ENCODE measurements at regions not wholly inside any gene's neighbourhood (a gene's known extent, or its start where the extent isn't known, plus 50 kb on each side); places are given as distances from the start of the nearest gene placed in this dataset.

DNA sequence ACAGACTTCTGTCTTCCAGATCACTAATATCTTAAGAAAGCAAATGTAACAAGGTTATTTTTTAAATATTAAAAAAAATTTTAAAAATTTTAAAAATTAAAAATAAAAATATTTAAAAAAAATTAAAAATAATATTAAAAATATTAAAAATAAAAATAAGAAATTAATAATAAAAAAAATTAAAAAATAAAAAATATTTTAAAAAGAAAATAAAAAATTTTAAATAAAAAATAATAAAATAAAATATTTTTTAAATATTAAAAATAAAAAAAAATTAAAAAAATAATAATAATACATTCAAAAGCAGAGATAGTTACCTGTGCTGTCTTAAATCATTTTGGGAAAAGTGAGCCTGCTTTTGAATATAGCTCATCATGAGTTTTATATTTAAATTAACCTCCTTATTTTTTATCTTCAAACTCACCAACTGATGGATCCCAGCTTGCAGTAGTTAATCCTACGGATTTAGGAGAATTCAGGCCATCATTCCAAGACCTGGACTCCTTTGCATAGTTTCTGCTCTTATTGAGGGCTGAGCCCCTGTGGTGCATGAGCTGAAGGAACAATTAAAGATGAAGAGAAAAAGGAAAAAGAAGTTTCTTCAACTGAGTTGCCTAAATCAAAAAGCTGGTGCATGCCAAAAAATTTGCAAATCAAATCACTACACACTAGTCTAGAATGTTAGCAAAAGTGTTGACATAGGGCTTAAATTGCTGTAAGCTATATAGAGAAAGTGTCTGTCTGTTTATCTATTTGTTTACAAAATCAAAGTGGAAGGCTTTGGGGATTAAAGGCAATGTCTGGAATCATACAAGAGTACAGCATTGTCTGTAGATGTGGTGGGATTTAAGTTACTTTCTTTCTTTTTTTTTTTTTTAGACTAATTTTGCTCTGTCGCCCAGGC is 50.5 kb upstream of the ZNF438 start:
- no peak for DNase-seq (ENCODE audit: low read depth)
- TF ChIP-seq, protein P1, sequence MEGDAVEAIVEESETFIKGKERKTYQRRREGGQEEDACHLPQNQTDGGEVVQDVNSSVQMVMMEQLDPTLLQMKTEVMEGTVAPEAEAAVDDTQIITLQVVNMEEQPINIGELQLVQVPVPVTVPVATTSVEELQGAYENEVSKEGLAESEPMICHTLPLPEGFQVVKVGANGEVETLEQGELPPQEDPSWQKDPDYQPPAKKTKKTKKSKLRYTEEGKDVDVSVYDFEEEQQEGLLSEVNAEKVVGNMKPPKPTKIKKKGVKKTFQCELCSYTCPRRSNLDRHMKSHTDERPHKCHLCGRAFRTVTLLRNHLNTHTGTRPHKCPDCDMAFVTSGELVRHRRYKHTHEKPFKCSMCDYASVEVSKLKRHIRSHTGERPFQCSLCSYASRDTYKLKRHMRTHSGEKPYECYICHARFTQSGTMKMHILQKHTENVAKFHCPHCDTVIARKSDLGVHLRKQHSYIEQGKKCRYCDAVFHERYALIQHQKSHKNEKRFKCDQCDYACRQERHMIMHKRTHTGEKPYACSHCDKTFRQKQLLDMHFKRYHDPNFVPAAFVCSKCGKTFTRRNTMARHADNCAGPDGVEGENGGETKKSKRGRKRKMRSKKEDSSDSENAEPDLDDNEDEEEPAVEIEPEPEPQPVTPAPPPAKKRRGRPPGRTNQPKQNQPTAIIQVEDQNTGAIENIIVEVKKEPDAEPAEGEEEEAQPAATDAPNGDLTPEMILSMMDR (conservative IDR thresholded peaks at IDR 0.05; ENCODE audit: low read depth, low read length) = no peak
- H3K4me3 ChIP-seq (ENCODE audit: low read depth, low read length) = no peak overlapping the region

DNA sequence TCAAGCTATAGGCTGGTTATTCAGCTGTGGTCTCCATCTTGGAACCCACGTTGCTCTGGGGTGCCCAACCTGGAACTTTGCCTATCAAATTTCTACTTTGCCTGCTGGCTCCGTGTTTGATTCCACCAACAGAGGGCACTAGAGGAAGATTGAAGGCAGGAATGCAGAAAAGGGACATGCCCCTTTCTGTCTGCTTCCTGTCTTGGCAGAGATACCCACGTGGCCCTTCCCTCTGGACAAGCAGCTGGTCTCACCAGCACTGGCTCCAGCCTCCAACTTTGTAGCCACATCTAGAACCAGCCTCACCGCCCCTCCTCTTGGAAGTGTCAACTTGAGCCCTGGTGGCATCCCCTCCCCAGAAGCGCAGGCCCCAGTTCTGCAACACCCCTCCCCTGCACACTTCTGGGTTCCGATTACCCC is 52.1 kb upstream of the ZNF438 start:
- TF ChIP-seq, protein P1 (conservative IDR thresholded peaks at IDR 0.05; ENCODE audit: low read depth, low read length) = peak; percentile 78
- DNase-seq (ENCODE audit: low read depth) = no peak
- H3K4me3 ChIP-seq (ENCODE audit: low read depth, low read length) = no peak overlapping the region

DNA sequence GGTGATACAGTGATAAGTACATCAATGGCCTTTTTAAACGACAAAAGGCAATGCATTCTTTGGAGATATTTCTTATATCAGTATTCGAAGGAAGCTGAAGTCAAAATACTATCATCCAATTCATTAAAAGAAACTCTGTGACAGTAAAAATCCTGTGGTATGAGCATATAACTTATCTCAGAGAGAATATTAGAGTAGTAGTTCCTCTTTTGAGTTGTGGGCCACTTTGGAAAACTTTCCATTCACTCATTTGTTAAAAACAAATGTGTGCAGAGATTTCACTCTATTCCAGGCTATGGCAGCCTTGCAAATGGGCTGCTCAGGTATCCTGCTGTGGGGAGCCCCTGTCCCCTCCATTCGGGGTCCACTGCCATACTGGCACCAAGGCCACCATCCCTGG is 55.3 kb upstream of the ZNF438 start:
- TF ChIP-seq, protein P1 (conservative IDR thresholded peaks at IDR 0.05; ENCODE audit: low read depth, low read length) = no peak

DNA sequence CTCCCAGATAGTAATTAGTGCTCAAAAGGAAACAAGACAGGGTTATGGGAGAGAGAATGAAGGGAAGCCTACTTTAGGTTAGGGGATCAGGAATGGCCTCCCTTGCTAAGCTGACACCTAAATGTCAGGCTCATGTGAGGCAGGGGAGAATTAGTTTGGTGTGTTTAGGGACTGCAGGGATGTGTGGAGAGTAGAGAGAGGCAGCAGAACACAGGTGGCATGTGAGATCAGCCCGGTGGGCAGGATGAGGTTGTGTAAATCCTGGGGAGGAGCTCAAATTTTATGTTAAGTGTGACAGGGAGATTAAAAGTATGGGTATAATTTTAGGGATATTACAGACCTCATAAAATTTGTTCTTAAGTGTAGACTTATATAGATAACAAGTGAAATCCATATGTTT is 56.2 kb upstream of the ZNF438 start:
- TF ChIP-seq, protein P1 (conservative IDR thresholded peaks at IDR 0.05; ENCODE audit: low read depth, low read length) = no peak
- no peak for DNase-seq (ENCODE audit: low read depth)
- H3K4me3 ChIP-seq (ENCODE audit: low read depth, low read length) = no peak overlapping the region

More for the DNA sequence above, 55.3 kb upstream of the ZNF438 start:
- DNase-seq (ENCODE audit: low read depth) = no peak
- no peak overlapping the region for H3K4me3 ChIP-seq (ENCODE audit: low read depth, low read length)

DNA sequence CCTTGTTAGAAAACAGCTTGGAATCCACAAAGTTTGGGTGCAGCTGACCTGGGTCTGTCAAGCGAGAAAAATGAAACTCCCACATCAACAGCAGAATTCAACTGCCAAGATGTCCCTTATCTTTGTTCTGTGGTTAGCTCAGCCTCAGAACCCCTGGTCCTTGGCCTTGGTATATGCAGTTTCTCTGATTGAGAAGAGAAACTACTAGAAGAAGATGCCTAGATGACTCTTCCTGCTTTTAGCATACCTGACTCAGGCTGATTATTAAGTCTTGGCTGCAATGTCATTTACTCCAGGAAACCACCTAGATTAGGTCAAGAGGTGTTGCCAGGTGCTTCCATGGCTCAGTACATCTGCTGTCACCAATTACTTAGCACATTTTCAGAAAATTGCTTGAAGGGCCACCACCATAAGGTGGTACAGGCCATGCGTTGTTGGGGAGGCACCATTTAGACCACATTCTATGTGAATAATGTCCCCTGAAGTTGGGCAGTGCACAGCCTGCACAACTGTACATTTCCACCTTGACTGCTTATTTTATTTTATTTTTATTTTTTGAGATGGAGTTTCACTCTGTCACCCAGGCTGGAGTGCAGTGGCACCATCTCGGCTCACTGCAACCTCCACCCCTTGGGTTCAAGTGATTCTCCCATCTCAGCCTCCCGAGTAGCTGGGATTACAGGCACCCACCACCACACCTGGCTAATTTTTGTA is 59.4 kb upstream of the ZNF438 start:
- H3K4me3 ChIP-seq (ENCODE audit: low read depth, low read length) = no peak overlapping the region
- no peak for DNase-seq (ENCODE audit: low read depth)
- TF ChIP-seq, protein P1 (conservative IDR thresholded peaks at IDR 0.05; ENCODE audit: low read depth, low read length) = no peak

DNA sequence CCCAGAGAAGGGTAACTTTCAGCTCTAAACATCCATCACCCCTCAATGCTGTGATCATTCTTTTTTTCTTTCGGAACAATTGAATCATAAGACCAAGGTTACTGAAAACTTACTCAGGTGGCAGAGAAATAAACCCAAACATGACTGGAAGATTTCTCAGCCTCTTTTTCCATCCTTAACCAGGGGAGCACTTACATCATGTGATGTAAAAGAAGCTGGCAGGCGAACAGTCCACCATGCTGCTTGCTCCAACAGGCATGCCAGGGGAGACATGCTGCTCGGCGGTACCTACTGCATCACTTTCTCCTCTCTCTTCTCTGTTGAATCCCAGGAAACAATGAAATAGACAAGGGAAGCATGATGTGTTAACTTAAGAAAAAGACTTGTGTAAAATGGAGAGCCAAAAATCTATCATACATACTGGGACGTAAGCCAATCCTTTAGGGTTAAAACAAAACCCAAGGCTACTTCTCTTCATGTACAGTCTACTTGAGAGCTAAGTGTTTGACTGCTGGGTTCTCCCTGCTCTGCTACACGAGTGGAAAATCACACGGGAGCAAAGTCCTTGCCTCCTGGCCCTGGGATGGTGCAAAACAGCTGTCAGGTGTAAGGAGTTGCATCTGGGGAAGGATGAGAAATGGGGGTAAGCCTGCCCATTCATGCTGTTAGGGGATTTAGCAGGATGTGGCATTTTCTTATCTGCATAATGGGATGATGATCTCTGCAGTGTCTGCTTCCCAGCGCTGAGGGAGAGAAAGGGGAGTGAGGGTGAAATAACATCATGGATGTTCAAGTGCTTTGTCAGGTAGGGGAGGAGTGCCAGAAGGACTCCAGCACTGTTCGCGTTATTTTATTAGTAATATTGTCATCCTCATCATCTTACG is 64.3 kb upstream of the ZNF438 start:
- TF ChIP-seq, protein P1 (conservative IDR thresholded peaks at IDR 0.05; ENCODE audit: low read depth, low read length) = no peak
- no peak overlapping the region for H3K4me3 ChIP-seq (ENCODE audit: low read depth, low read length)
- DNase-seq (ENCODE audit: low read depth) = no peak

Data from epithelial cell of proximal tubule (primary cell).